ENCODE measurements at regions not wholly inside any gene's neighbourhood (a gene's known extent, or its start where the extent isn't known, plus 50 kb on each side); places are given as distances from the start of the nearest gene placed in this dataset.

DNA sequence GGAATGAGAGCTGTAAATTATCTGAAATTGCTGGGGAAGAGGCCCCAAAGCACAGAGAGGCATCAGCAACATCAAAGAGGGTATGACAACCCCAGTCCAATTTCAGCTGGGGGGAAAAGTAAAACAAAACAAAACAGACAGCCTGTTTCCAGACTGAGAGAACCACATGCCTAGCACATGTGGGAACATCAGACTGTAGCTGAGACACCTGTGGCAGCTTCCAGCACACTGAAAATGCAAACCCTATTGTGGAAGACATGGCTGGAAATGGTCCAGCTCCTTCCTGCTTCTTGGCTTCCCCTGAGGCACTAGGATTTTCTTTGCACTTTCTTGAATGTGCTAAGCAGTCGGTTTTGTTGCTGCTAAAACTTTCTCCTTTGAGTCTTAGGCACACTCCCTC lies 240.9 kb upstream of the STS start:
- no peak for DNase-seq

DNA sequence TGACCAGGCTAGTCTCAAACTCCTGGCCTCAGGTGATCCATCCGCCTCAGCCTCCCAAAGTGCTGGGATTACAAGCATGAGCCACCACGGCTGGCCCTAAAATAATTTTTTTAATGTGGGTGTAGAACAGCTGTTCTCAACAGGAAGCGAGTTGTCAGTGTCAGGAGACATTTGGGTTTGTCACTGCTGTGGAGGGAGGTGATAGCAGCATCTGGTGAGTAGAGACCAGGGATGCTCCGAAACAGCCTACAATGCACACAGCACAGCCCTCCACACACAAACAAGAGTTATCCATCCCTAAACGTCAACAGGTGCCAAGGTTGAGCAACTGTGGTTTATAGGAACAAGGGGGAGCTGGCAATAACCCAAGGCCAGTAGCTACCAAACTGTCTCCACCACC lies 243.4 kb upstream of the STS start:
- no peak for DNase-seq

DNA sequence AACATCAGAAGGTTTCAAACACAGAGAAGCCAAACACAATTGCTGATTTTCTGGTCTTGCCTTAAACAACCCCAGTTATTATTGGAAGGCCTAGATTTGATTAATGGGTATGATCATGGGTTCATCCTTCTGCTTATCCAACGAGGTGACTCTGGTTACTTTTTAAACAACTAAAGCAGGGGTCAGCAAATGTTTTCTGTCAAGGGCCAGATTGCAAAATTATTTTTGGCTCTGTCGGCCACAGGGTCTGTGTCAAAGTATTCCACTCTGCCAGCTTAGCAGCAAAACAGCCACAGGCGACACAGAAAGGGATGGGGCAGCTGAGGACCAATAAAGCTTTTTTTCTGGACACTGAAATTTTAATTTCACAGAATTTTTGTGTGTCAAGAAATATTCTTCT lies 249.1 kb upstream of the STS start:
- no peak for DNase-seq

DNA sequence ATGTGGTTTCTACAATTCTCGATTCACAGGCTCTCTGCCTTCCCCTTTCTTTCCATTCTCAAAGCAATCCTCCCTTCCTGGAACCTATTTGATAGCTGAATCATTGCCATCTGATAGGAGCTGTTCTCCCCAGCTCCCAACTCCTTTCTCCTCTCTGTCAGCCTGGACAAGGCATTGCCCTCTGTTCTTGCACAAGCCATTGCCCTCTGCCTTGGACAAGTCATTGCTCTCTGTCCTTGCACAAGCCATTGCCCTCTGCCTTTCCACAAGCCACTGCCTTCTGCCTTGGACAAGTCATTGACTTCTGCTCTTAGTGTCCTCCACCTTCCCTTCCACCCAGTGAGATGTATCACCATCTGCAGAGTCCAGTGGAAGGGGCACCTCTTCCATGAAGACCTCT lies 256.1 kb upstream of the STS start:
- no peak for DNase-seq

DNA sequence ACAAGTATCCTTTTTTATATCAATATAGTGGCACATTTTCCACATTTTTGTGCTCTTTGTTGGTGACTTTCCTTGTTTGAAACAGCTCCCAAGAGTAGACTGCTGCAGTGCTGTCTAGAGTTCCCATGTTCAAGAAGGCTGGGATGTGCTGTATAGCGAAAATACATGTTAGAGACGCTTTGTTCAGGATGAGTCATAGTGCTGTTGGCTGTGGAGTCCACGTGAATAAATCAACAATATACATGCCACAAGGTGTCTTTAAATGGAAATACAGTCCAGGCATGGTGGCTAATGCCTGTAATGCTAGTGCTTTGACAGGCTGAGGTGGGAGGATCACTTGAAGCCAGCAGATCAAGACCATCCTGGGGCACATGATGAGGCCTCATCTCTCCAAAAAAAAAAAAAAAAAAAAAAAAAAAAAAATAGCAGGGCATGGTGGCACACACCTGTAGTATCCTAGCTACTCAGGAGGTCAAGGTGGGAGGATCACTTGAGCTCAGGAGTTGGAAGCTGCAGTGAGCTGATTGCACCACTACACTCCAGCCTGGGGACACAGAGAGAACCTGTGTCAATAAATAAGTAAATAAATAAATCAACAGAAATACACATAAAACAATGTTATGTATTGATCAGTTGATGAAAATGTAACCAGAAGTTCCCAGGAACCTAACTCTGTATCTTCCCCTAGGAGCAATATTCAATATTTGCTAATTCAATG lies 256.8 kb upstream of the STS start:
- DNase-seq = no peak

DNA sequence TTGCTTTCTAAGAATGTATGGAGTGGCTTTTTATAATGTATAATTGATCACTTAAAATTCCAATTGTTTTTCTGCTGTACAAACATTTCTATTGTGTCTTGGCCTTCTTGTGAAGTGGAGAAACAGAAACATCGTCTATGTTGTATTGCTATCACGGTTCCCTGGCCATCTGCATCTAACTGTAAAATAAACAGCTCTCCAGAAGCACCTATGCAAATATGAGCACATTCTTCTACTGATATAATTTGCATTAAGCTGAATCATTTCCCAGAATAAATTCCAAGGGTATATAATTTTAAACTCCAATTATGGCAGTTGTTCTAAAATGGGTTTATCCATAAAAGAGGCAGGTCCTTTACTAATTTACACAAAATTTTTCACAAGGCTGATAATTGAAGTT lies 261.6 kb upstream of the STS start:
- no peak for DNase-seq

DNA sequence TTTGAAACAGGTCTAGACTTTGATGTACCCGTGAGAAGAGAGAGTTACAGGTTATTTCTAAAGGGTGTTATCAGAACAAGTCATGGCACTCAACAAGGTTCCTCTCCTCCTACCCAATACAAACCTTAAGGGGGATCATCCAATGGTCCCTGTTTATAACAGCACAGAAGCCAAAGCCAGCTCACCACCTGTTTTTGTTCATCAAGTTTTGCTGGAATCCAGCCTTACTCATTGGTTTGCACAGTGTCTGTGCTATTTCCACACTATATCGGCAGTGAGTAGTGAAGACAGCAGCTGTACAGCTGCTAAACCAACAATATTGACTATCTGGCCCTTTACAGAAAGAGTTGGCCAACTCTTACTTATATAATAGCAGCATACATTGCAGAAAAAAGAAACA lies 262.1 kb upstream of the STS start:
- DNase-seq = no peak

DNA sequence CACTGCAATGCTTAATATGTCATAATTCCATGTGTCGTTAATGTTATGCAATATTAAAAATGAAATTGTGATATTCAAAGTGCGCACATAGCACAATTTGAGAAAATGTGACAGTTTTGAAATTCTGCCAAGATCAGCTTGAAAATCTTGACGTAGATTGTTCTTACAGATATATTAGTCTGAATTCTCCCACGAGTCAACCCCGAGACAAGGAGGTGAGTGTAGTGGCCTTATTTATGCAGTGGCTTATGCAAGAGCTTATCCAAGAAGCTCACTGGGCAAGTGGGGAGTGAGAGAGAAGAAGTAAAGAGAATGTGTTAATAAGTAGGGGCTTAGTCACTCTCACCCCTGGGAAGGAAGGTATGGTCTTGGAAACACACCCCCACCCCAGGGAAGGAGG lies 286.1 kb upstream of the STS start:
- DNase-seq = no peak

DNA sequence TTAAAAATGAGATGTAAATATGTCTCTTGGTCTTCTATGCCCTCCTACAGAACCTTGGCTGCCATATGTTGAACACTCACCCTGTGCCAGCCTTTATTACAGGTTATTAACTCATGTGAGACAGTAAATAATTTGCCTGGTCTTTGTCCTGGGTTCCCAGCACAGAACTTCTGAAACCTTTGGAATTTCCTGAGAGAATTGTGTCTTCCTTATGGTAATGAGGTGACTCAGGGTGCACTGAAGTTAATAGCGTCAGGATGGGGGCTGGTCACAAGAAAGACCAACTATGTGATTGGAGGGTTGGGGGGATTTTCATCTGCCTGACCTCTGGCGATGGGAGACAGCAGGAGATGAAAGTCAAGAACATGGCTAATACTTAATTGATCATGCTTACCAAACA lies 289.8 kb upstream of the STS start:
- DNase-seq = no peak

DNA sequence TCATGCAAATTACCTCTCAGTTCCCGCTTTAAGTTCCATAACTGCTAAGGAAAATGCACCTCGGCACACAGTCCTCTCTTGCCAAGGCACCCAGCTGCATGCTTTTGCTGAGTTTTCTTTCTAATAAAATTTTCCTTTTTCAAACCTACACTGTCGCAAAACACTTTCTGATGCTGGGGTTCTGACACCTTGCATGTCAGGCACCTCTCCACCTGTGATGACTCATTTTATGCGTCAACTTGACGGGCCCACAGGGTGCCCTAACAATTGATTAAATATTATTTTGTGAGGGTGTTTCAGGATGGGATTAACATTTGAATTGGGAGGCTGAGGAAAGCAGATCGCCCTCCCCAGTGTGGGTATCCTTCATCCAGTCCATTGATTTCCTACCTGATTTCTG lies 291.0 kb upstream of the STS start:
- no peak for DNase-seq

DNA sequence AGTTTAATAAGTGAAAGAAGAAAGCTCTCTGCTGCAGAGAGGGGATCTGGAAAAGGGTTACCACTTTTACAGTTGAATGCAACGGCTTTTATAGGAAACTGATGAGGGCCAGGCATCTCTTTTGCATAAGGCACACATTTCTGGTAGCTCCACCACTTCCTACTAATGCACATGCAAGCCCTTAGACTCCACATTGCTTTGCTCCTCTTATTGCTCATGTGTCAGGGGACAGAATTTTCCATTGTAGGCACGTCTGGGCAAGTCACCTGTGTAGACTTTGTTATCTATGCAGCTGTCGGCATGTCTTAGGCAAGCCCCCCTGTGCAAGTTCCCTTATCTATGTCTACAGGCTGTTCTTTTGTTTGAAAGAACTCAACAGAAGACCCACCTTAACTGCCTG lies 294.6 kb upstream of the STS start:
- DNase-seq = no peak

DNA sequence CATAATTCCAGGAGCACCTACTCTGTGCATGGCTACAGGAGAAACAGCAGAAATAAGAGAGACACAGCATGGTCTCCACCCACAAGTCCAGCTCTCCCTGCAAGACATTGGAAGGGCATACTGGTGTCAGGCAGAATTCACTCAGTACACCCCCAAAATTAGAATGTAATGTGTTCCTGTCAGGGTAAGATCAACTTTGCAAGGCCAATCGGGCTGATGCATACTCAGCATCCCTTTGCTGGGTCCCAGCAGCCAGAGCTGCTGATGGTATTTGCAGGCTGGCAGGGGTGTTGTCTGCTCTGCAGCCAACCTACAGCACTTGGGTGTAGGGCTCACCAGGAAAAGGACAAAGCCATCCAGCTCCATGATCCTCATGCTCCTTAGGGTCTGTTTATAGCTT lies 295.4 kb upstream of the STS start:
- DNase-seq = no peak

DNA sequence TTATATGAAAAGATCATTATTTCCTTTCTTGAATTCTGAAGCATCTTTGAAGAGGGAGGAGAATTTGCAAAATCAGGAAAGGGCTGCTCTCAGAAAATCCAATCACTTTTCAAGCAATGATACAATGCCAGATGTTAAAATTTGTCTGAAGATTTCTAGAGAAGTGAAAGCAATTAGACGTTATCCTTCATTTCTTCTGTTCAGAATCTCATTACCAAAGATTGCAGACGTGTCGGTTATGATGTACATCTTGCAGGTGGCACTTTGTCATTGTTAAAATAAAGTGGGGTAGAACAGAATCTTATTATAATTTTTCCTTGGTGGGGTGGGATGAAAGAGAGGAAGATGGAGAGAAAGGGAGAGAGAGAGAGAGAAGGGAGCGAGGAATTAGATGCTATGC lies 296.4 kb upstream of the STS start:
- no peak for DNase-seq

DNA sequence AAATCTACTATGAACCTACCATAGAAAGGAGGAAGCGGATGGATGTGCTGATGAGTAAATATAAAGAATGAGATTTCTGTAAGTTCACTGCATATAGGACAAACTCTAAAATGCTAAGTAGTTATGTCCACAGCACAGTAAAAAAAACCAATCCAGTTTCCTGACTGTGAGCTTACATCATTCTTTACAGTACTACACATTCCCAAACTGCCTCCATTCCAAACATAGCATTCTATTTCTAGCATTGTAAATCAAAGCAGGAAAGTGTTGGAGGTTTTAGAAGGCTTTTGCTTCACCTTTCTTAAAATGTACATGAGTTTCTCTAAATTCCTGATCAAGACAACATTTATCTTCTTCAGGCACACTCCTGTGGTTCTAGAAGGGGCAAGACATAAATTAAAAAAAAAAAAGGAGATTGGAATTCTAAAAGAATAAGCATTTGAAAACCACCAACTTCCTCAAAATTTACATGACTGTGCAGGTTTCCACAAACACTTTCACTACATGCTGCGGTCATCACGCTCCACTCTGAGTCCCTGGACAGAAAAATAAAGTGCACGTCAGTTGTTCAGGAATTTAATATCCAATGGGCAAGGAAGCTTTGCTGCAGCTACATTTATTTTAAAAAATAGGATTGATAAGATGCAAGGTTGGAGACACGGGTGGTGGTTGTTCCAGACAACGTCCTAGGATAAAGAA lies 297.6 kb upstream of the STS start:
- DNase-seq = no peak

DNA sequence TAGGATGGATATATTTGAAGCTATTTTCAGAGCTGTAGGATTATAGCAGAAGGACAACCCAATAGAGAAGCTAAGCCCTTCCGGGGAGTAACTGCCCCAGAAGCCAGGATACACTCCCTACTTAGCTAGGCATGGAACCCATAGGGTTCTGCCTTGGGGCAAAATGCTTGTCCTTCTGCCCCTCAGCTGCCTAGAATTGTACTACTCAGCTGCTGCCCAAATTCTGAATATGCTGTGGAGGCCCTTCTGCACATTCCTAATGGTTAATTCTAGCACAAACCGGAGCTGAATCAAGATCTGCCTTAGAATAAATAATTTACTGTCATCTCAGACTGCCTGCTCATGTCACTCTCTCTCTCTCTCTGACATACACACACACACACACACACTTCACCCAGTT lies 297.7 kb upstream of the VCX3A start:
- no peak for DNase-seq

DNA sequence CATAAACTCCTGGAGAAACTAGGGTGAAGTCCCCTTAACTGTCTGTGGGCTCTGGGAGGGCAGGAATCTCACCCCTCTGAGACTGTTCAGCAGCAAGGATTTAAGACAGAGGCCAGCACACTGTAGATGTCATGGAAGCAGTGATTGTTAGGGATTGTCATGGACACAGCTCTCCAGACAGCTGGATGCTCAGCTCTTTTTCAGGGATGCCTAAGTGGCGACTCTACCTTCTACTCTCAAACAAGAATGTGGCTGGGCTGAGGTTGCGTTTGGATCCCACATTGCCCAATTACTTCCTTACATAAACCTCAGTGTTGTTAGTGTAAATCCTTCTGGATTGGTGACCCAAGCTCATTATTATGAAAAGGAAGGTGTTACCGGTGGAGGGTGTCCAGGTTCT lies 291.9 kb upstream of the VCX3A start:
- no peak for DNase-seq

DNA sequence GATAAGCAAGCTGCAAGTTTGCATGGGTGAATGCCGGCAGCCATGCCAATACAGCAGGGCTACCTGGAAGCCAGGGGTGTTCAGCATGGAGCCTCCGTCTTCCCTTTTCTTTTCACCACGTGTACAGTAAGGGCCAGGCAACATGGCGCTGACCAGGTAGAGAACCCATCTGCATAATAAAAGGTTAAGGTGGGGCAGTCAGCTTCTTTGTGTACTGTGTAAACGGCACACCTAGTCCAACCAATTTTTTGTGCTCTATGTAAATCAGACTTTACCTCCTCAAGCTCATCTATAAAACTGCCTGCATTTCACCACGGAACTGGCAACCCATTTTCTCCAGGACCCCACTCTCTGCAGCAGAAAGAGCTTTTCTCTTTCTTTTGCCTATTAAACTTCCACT lies 286.8 kb upstream of the VCX3A start:
- no peak for DNase-seq

DNA sequence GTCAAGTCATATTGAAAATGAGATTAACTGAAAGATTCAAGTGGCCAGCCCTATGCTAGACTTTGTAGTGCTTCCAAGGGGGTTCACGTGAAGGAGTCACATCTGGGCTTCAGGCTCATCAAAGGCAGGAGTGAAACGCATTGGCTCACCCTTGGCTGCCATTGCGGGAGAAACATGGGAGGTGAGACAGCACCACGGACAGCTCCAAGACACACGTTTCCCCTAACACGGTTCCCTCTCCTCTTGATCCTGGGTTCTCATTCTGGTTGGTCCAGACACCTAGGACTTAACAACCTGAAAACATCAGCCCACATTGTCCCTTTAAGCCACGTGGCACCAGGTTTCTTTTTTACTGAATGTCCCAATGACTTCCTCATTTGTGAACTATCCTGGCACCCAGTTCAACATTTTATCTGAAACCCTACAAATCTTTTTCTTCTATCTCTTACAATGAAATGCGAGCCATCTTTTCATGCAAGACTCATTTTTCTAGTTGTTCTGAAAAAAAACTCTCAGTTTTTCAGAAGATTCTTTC lies 279.0 kb upstream of the VCX3A start:
- DNase-seq = no peak

DNA sequence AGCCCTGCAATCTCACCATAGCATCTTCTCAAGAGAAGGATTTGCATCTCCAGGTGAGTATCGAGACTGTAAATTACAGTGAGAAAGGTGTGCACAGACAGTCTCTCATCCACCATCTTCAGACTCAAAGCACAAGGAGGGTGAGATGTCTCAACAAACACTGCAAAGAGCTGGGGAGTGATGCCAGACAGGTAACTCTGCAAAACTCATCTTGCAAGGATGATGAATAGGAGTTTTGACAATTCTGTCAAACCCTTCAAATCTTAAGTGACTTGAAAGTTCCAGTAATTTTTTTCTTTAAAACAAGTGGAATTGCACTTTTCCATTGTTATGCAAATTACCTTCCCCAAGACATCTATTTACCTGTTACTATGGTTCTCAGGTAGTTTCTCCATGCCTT lies 277.2 kb upstream of the VCX3A start:
- DNase-seq = no peak

DNA sequence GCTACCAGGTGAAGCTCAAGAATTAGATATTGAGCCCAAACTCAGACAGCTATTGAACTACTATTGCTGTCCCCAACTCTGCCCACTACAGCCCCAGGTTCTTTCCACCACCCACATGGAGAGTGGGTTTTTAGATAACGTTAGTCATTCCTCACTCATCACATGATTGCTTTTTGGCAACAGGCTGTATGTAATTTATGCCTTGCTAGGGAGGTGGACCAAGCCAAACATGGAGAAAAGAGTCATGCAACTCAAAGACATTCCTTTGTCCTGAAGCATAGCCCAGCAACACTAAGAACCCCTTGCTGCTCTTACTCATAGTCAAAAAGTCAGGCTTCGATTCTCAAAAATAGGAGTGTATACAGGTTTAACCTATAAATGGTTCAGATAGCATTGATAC lies 275.9 kb upstream of the VCX3A start:
- DNase-seq = no peak

DNA sequence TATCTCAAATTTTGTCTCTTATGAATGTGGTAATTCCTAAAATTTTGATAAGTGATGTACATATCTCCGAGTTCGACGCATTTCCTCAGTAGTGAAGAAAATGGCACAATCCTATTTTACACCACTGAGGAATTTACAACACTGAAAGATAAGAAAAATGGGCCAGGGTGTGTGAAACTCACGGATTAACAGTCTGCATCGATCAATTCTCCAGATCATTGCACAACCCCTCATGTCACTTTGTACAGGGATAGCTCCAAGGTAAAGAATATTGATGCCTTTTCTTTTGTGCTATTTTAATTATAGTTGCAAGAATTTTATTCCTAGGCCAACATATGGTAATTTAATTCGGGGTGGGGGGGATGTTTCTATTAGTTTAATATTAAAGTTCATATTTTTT lies 268.7 kb upstream of the VCX3A start:
- DNase-seq = no peak

DNA sequence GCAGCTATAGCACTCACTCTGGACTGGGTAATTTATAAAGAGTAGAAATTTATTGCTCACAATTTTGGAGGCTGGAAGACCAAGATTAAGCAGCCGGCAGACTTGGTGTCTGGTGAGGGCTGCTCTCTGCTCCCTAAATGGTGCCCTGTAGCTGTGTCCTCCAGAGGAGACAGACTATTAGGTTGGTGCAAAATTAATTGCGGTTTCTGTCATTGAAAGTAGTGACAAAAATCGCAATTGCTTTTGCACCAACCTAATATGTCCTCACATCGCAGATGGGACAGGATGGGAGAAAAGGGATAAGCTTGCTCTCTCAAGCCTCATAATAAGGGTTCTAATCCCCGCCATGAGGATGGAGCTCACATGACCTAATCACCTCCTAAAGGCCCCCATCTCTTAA lies 258.1 kb upstream of the VCX3A start:
- no peak for DNase-seq

DNA sequence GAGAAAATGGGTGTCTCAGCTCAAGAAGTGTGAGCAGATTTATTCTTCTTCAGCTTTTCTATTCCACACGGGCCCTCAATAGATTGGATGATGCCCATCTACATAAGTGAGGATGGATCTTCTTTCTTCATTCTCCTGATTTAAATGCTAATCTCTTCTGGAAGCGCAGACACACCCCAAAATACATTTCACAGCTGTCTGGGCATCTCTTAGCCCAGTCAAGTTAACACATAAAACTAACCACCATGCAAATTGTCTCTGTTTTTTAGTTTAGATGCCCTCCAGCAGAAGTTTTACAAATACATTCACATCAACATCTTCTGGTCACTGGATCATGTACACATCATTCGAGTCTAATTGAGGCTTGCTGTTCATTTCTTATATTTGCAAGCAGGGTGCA lies 249.0 kb upstream of the VCX3A start:
- DNase-seq = no peak

DNA sequence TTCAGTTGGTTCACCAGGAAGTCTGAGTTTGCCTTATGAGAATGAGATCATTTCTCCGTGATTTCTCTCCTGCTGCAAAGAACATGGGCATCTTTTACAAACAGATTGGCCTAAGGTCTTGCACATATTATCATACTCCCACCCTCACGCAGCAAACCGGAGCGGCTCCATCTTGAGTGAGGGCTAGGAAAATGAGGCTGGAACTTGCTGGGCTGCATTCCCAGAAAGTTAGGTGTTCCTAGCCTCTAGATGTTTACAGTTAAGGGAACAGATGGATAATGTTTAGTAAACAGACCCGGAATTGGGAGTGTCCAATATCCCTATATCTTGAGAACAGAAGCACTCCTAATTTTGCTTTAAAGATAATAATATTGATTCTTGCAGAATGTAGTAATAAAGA lies 247.9 kb upstream of the VCX3A start:
- DNase-seq = no peak
